Chondrocyte (in vitro differentiated cells): ENCODE measurements at regions not wholly inside any gene's neighbourhood (a gene's known extent, or its start where the extent isn't known, plus 50 kb on each side); places are given as distances from the start of the nearest gene placed in this dataset.

Source experiments
- DNase-seq: peaks from one replicate; pipeline ENCODE4 v3.0.0; 2021; ENCODE audit warnings: mixed read lengths, low spot score
- H3K27ac Mint-ChIP-seq: one replicate; pipeline ENCODE4 v1.8.0; 2021; ENCODE audit warnings: mild to moderate bottlenecking, moderate library complexity, mixed read lengths; ENCODE audit not compliant: unreplicated experiment
- H3K27me3 Mint-ChIP-seq: 2 replicates; pipeline ENCODE4 v1.8.0; 2021; ENCODE audit warnings: low read depth, mixed read lengths
- H3K36me3 Mint-ChIP-seq: 2 replicates; pipeline ENCODE4 v1.8.0; 2021; ENCODE audit warnings: low read depth, mixed read lengths
- H3K4me1 Mint-ChIP-seq: 2 replicates; pipeline ENCODE4 v1.8.0; 2021; ENCODE audit warnings: low read depth, mild to moderate bottlenecking, mixed read lengths
- H3K4me3 Mint-ChIP-seq: one replicate; pipeline ENCODE4 v1.8.0; 2021; ENCODE audit warnings: mild to moderate bottlenecking, moderate library complexity, mixed read lengths; ENCODE audit not compliant: unreplicated experiment
- H3K9me3 Mint-ChIP-seq: 2 replicates; pipeline ENCODE4 v1.8.0; 2021; ENCODE audit warnings: low read depth, mixed read lengths
- CTCF ChIP-seq: fragments of 200-600 bp; sonication (generic); IDR thresholded peaks from 2 replicates; pipeline ENCODE4 v1.5.0; 2021; ENCODE audit warnings: antibody characterized with exemption, mild to moderate bottlenecking, moderate library complexity

DNA sequence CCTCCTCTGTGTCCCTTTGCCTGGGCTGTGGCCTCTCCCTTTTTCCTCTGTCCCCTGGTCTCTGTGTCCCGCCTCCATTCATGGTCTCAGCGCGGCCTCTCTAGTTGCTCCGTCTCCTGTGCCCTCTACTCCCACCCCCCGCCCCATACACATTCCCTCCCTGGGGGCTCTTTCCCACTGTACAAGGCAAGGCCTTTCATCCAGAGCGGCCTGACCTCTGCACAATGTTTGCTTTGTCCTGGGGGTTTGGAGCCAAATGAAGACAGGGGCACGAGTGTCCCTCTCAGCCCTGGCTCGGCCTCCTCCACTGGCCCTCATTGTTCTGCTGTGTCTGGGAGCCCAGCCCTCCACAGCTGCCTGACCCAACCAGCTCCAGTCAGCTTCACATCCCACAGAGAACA lies 678.6 kb downstream of the BCL11B start:
- DNase-seq: no peak
- H3K36me3 Mint-ChIP-seq: no peaks in the 10 kb centered on the region
- no peak overlapping the region for H3K4me3 Mint-ChIP-seq
- H3K27ac Mint-ChIP-seq: no peak overlapping the region
- peaks cover 7% of the 10 kb centered on the region for H3K9me3 Mint-ChIP-seq
- peaks cover 10% of the 10 kb centered on the region for H3K27me3 Mint-ChIP-seq
- H3K4me1 Mint-ChIP-seq: no peaks in the 10 kb centered on the region
- no peak for TF ChIP-seq CTCF

GRCh38 chr14:98594156-98594555 lies 677.8 kb downstream of the BCL11B start:
- Mint-ChIP-seq H3K4me3 (no peak overlapping the region), H3K4me1 (no peaks in the 10 kb centered on the region), H3K36me3 (no peaks in the 10 kb centered on the region), H3K9me3 (peaks cover 7% of the 10 kb centered on the region), H3K27me3 (peaks cover 10% of the 10 kb centered on the region), H3K27ac (no peak overlapping the region)
- DNase-seq: no peak
- no peak for TF ChIP-seq CTCF

- Mint-ChIP-seq H3K36me3 (no peaks in the 10 kb centered on the region), H3K27ac (no peak overlapping the region), H3K4me1 (no peaks in the 10 kb centered on the region), H3K4me3 (no peak overlapping the region), H3K9me3 (peaks cover 7% of the 10 kb centered on the region), H3K27me3 (peaks cover 20% of the 10 kb centered on the region)
- no peak for DNase-seq
- TF ChIP-seq CTCF: no peak
These were observed 673.4 kb downstream of the BCL11B start for GRCh38 chr14:98598576-98598975.

- Mint-ChIP-seq H3K27me3 (peaks cover 16% of the 10 kb centered on the region), H3K36me3 (no peaks in the 10 kb centered on the region), H3K27ac (no peak overlapping the region), H3K4me3 (no peak overlapping the region), H3K9me3 (peaks cover 7% of the 10 kb centered on the region), H3K4me1 (no peaks in the 10 kb centered on the region)
- no peak for TF ChIP-seq CTCF
- DNase-seq: no peak
These were observed 672.9 kb downstream of the BCL11B start for GRCh38 chr14:98599082-98599481.

DNA sequence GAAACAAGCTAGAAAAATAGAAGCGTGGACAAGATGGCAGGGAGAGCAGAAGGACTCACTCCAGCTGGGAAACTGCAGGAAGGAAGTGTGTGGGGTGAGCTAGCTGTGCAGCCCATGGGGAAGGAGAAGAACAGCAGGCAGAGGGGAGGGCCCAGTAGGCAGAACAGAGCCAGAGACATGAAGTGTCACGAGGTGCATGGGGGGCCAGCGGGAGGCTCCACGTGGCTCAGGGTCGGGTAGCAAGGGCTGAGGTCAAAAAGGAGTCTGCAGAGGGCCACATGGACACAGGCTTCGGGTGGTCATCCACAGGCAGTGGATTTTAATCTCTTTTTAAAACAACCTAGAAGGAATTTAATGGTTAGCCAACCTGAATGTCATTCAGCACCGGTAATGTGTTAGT lies 669.0 kb downstream of the BCL11B start:
- Mint-ChIP-seq H3K4me1 (no peaks in the 10 kb centered on the region), H3K36me3 (no peaks in the 10 kb centered on the region), H3K9me3 (no peaks in the 10 kb centered on the region), H3K27me3 (peaks cover 20% of the 10 kb centered on the region), H3K27ac (no peak overlapping the region), H3K4me3 (no peak overlapping the region)
- TF ChIP-seq CTCF: no peak
- no peak for DNase-seq
